H1 (cell line): ENCODE measurements at regions not wholly inside any gene's neighbourhood (a gene's known extent, or its start where the extent isn't known, plus 50 kb on each side); places are given as distances from the start of the nearest gene placed in this dataset.

Source experiments
- KDM1A ChIP-seq: fragments of 200-600, 300-600 bp; sonication (generic); IDR thresholded peaks from 2 replicates; pipeline ENCODE4 v1.7.1; 2016; ENCODE audit warnings: mild to moderate bottlenecking, low read length, borderline replicate concordance

- no peak for TF ChIP-seq KDM1A
- TF ChIP-seq, all 59 proteins: peak for 0
These were observed 217.2 kb downstream of the REEP3 start (continued) for GRCh38 chr10:63738410-63738809.
